ENCODE measurements at regions not wholly inside any gene's neighbourhood (a gene's known extent, or its start where the extent isn't known, plus 50 kb on each side); places are given as distances from the start of the nearest gene placed in this dataset.

- no peak overlapping the region for H3K27ac ChIP-seq
- no peak overlapping the region for H3K4me3 ChIP-seq
- H3K27me3 ChIP-seq, result no peaks in the 10 kb centered on the region
- TF ChIP-seq CTCF (IDR thresholded peaks at IDR 0.05), result no peak
- DNase-seq (ENCODE audit: low spot score in 2 of 2), result no peak
- no peaks in the 10 kb centered on the region for H3K36me3 ChIP-seq
- no peaks in the 10 kb centered on the region for H3K4me1 ChIP-seq
- intact Hi-C loops (cut with DNase I), result no loop called here
- peaks cover 5% of the 10 kb centered on the region in 2 donors for H3K9me3 ChIP-seq
These were observed 75.6 kb upstream of the CERS6 start for GRCh38 chr2:168380500-168380899.

GRCh38 chr2:168392024-168392423, 64.0 kb upstream of the CERS6 start:
- no peaks in the 10 kb centered on the region for H3K4me1 ChIP-seq
- H3K27me3 ChIP-seq, result no peaks in the 10 kb centered on the region
- intact Hi-C loops (cut with DNase I), result no loop called here
- no peaks in the 10 kb centered on the region for H3K36me3 ChIP-seq
- no peak for TF ChIP-seq CTCF (IDR thresholded peaks at IDR 0.05)
- no peaks in the 10 kb centered on the region for H3K9me3 ChIP-seq
- no peak overlapping the region for H3K4me3 ChIP-seq
- H3K27ac ChIP-seq, result no peak overlapping the region
- DNase-seq (ENCODE audit: low spot score in 2 of 2), result no peak

- H3K9me3 ChIP-seq, result no peaks in the 10 kb centered on the region
- no peak overlapping the region for H3K27ac ChIP-seq
- no peaks in the 10 kb centered on the region for H3K36me3 ChIP-seq
- no peaks in the 10 kb centered on the region for H3K4me1 ChIP-seq
- no peak for TF ChIP-seq CTCF (IDR thresholded peaks at IDR 0.05)
- no peaks in the 10 kb centered on the region for H3K27me3 ChIP-seq
- intact Hi-C loops (cut with DNase I), result no loop called here
- DNase-seq (ENCODE audit: low spot score in 2 of 2), result no peak
- no peak overlapping the region for H3K4me3 ChIP-seq
These were observed 63.3 kb upstream of the CERS6 start for GRCh38 chr2:168392797-168393196.

- no peaks in the 10 kb centered on the region for H3K9me3 ChIP-seq
- intact Hi-C loops (cut with DNase I), result no loop called here
- no peak overlapping the region for H3K4me3 ChIP-seq
- no peaks in the 10 kb centered on the region for H3K4me1 ChIP-seq
- no peak overlapping the region for H3K27ac ChIP-seq
- TF ChIP-seq CTCF (IDR thresholded peaks at IDR 0.05), result no peak
- no peak for DNase-seq (ENCODE audit: low spot score in 2 of 2)
- H3K36me3 ChIP-seq, result no peaks in the 10 kb centered on the region
- H3K27me3 ChIP-seq, result no peaks in the 10 kb centered on the region
These were observed 61.8 kb upstream of the CERS6 start for GRCh38 chr2:168394262-168394661.

- H3K4me1 ChIP-seq, result no peaks in the 10 kb centered on the region
- no peak overlapping the region for H3K4me3 ChIP-seq
- no peaks in the 10 kb centered on the region for H3K36me3 ChIP-seq
- DNase-seq (ENCODE audit: low spot score in 2 of 2), result no peak
- H3K27ac ChIP-seq, result no peak overlapping the region
- H3K9me3 ChIP-seq, result no peaks in the 10 kb centered on the region
- no peak for TF ChIP-seq CTCF (IDR thresholded peaks at IDR 0.05)
- no peaks in the 10 kb centered on the region for H3K27me3 ChIP-seq
- intact Hi-C loops (cut with DNase I), result no loop called here
These were observed 59.9 kb upstream of the CERS6 start for GRCh38 chr2:168396131-168396530.

- intact Hi-C loops (cut with DNase I), result no loop called here
- no peaks in the 10 kb centered on the region for H3K36me3 ChIP-seq
These were observed 58.4 kb upstream of the CERS6 start for GRCh38 chr2:168397629-168398028.

More at GRCh38 chr2:168397629-168398028, 58.4 kb upstream of the CERS6 start:
- no peaks in the 10 kb centered on the region for H3K27me3 ChIP-seq
- H3K4me1 ChIP-seq, result no peaks in the 10 kb centered on the region
- H3K4me3 ChIP-seq, result no peak overlapping the region
- no peaks in the 10 kb centered on the region for H3K9me3 ChIP-seq
- DNase-seq (ENCODE audit: low spot score in 2 of 2), result no peak
- no peak overlapping the region for H3K27ac ChIP-seq
- TF ChIP-seq CTCF (IDR thresholded peaks at IDR 0.05), result no peak

Measured in ascending aorta (tissue), 2 donors.